ENCODE measurements at regions not wholly inside any gene's neighbourhood (a gene's known extent, or its start where the extent isn't known, plus 50 kb on each side); places are given as distances from the start of the nearest gene placed in this dataset.

DNA sequence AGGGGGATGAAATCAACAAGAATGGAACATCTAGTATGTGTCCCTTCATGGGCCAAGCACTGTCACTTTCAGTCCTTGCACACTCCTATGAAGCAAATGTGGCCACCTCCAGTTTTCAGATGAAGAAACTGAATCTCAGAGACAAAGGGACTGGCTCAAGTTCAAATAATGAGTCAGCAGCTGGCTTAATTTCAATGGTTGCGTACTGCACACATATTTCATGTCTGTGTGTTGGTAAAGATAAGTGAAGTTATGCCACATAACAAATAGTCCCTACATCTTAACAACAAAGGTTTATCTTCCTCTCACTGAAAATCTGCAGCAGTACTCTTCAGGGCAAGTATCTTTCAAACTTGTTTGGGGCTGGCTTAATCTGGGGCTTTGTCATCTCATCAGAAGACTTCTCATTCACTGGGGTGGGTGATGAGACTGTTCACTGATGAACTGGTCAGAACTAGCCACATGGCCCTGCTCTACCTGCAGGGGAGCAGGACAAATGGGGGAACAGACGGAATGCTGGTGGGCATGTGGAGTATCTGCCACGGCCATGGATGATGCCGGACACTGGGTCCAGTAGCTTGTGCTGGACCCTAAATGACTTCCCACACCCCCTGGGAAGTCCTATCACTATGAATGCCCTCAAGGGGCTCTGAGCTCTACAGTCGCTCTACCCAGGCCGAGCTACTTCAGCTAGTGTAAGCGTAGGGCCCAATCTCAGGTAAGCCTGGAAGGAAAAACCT is 263.2 kb downstream of the CYP26B1 start (continued):
- TF ChIP-seq, protein P1, sequence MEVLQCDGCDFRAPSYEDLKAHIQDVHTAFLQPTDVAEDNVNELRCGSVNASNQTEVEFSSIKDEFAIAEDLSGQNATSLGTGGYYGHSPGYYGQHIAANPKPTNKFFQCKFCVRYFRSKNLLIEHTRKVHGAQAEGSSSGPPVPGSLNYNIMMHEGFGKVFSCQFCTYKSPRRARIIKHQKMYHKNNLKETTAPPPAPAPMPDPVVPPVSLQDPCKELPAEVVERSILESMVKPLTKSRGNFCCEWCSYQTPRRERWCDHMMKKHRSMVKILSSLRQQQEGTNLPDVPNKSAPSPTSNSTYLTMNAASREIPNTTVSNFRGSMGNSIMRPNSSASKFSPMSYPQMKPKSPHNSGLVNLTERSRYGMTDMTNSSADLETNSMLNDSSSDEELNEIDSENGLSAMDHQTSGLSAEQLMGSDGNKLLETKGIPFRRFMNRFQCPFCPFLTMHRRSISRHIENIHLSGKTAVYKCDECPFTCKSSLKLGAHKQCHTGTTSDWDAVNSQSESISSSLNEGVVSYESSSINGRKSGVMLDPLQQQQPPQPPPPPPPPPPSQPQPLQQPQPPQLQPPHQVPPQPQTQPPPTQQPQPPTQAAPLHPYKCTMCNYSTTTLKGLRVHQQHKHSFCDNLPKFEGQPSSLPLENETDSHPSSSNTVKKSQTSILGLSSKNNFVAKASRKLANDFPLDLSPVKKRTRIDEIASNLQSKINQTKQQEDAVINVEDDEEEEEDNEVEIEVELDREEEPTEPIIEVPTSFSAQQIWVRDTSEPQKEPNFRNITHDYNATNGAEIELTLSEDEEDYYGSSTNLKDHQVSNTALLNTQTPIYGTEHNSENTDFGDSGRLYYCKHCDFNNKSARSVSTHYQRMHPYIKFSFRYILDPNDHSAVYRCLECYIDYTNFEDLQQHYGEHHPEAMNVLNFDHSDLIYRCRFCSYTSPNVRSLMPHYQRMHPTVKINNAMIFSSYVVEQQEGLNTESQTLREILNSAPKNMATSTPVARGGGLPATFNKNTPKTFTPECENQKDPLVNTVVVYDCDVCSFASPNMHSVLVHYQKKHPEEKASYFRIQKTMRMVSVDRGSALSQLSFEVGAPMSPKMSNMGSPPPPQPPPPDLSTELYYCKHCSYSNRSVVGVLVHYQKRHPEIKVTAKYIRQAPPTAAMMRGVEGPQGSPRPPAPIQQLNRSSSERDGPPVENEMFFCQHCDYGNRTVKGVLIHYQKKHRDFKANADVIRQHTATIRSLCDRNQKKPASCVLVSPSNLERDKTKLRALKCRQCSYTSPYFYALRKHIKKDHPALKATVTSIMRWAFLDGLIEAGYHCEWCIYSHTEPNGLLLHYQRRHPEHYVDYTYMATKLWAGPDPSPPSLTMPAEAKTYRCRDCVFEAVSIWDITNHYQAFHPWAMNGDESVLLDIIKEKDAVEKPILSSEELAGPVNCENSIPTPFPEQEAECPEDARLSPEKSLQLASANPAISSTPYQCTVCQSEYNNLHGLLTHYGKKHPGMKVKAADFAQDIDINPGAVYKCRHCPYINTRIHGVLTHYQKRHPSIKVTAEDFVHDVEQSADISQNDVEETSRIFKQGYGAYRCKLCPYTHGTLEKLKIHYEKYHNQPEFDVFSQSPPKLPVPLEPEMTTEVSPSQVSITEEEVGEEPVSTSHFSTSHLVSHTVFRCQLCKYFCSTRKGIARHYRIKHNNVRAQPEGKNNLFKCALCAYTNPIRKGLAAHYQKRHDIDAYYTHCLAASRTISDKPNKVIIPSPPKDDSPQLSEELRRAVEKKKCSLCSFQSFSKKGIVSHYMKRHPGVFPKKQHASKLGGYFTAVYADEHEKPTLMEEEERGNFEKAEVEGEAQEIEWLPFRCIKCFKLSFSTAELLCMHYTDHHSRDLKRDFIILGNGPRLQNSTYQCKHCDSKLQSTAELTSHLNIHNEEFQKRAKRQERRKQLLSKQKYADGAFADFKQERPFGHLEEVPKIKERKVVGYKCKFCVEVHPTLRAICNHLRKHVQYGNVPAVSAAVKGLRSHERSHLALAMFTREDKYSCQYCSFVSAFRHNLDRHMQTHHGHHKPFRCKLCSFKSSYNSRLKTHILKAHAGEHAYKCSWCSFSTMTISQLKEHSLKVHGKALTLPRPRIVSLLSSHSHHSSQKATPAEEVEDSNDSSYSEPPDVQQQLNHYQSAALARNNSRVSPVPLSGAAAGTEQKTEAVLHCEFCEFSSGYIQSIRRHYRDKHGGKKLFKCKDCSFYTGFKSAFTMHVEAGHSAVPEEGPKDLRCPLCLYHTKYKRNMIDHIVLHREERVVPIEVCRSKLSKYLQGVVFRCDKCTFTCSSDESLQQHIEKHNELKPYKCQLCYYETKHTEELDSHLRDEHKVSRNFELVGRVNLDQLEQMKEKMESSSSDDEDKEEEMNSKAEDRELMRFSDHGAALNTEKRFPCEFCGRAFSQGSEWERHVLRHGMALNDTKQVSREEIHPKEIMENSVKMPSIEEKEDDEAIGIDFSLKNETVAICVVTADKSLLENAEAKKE (CRISPR knock-in tag; IDR thresholded peaks at IDR 0.05), result no peak

DNA sequence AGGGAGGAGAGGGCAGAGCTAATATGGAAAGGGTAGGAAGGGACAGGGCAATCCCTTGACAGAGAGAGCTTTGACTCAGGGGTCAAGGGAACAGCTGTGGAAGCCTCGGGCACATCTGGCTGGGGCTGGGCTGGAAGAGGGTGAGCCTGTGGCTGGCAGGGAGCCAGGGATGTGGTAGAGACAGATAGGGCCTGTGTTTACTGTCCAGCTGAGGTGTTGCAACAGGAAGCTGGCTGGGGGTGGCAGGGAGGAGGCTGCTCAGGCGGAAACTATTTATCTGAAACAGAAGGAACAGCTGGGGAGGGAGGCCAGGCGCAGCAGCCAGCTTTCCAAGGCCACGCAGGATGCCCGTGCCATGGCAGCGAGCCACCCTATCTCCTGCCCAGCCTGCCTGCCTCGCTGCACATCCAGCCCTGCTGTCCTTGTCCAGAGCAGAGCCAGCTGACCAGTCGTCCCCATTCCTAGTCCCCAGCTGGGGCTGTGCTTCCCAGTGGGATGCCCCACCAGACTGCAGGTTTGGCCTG is 264.7 kb downstream of the CYP26B1 start:
- Mint-ChIP-seq H3K9me3 (peaks cover 7% of the 10 kb centered on the region), H3K4me1 (no peaks in the 10 kb centered on the region), H3K27ac (no peak overlapping the region), H3K4me3 (no peak overlapping the region), H3K36me3 (ENCODE audit: low read depth) (no peaks in the 10 kb centered on the region), H3K27me3 (ENCODE audit: insufficient read depth, low read depth, poor library complexity) (peaks cover 2% of the 10 kb centered on the region)
- H3K9me2 ChIP-seq (ENCODE audit: insufficient read depth), result no peaks in the 10 kb centered on the region
- H3K4me2 ChIP-seq, result no peak overlapping the region
- no peak for ATAC-seq
- no peak for DNase-seq (ENCODE audit: low spot score)
- H2AFZ ChIP-seq, result no peak overlapping the region
- H3K27me3 ChIP-seq (ENCODE audit: insufficient read depth), result no peaks in the 10 kb centered on the region
- no peaks in the 10 kb centered on the region for H3F3A ChIP-seq (replicated peaks; ENCODE audit: low read depth)
- H3K4me1 ChIP-seq (ENCODE audit: insufficient read depth), result no peaks in the 10 kb centered on the region
- no peaks in the 10 kb centered on the region for H3K79me2 ChIP-seq (replicated peaks; ENCODE audit: insufficient read depth)
- H4K20me1 ChIP-seq (replicated peaks; ENCODE audit: insufficient read depth), result no peaks in the 10 kb centered on the region
- no peak overlapping the region for H3K27ac ChIP-seq (ENCODE audit: low read depth)
- no peak overlapping the region for H3K4me3 ChIP-seq
- H3K36me3 ChIP-seq (ENCODE audit: insufficient read depth), result no peaks in the 10 kb centered on the region
- TF ChIP-seq EZH2 (IDR thresholded peaks at IDR 0.05; ENCODE audit: low read depth, unreplicated experiment) (no peak), ZNF331 (CRISPR knock-in tag; IDR thresholded peaks at IDR 0.05; ENCODE audit: low read depth) (no peak), NANOG (IDR thresholded peaks at IDR 0.05; ENCODE audit: borderline replicate concordance) (no peak), STAT1 (IDR thresholded peaks at IDR 0.05; ENCODE audit: unreplicated experiment) (no peak), POLR2AphosphoS5 (IDR thresholded peaks at IDR 0.05; ENCODE audit: low read depth) (no peak)
- TF ChIP-seq, protein P2, sequence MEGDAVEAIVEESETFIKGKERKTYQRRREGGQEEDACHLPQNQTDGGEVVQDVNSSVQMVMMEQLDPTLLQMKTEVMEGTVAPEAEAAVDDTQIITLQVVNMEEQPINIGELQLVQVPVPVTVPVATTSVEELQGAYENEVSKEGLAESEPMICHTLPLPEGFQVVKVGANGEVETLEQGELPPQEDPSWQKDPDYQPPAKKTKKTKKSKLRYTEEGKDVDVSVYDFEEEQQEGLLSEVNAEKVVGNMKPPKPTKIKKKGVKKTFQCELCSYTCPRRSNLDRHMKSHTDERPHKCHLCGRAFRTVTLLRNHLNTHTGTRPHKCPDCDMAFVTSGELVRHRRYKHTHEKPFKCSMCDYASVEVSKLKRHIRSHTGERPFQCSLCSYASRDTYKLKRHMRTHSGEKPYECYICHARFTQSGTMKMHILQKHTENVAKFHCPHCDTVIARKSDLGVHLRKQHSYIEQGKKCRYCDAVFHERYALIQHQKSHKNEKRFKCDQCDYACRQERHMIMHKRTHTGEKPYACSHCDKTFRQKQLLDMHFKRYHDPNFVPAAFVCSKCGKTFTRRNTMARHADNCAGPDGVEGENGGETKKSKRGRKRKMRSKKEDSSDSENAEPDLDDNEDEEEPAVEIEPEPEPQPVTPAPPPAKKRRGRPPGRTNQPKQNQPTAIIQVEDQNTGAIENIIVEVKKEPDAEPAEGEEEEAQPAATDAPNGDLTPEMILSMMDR (conservative IDR thresholded peaks at IDR 0.05; ENCODE audit: low read depth in 2 of 2), result no peak
- TF ChIP-seq, protein P1 (CRISPR knock-in tag; IDR thresholded peaks at IDR 0.05), result no peak
